GM18909 (cell line): ENCODE measurements at regions not wholly inside any gene's neighbourhood (a gene's known extent, or its start where the extent isn't known, plus 50 kb on each side); places are given as distances from the start of the nearest gene placed in this dataset.

Experiments
- ATAC-seq: cut with Tn5 transposase; IDR thresholded peaks from one replicate; pipeline ENCODE4 v1.9.1; 2021; ENCODE audit warnings: mild to moderate bottlenecking; ENCODE audit not compliant: unreplicated experiment, poor library complexity

- no peak for ATAC-seq
These were observed 127.5 kb upstream of the ZP4 start for GRCh38 chr1:238018214-238018613.

- ATAC-seq = no peak
These were observed 116.1 kb upstream of the ZP4 start for GRCh38 chr1:238006779-238007178.

- ATAC-seq = no peak
These were observed 114.4 kb upstream of the ZP4 start for GRCh38 chr1:238005116-238005515.

GRCh38 chr1:238001818-238002217 is 111.1 kb upstream of the ZP4 start:
- no peak for ATAC-seq

- ATAC-seq = no peak
These were observed 108.8 kb upstream of the ZP4 start for GRCh38 chr1:237999426-238000052.

GRCh38 chr1:237998581-237998980 is 107.9 kb upstream of the ZP4 start:
- ATAC-seq = no peak

DNA sequence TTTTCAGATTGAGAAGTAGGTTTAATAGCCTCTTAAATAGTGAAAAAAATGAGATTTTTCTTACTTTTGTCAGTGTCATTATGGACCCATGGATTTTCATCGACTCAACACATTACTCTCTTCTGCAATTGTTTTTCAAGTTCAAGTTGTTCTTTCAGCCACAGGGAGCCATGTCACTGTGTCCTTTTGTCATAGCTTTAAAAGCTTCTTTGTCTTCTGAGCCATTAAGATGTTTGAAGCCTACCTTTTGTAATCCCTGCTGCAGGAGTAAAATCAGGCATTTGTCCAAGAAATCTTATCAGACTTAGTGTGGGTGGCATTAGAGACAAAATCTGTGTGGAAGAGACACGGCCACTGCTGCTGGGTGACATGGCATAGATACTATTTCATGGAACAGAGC is 92.8 kb upstream of the ZP4 start:
- no peak for ATAC-seq

- ATAC-seq = no peak
These were observed 90.5 kb upstream of the ZP4 start for GRCh38 chr1:237981223-237981622.

DNA sequence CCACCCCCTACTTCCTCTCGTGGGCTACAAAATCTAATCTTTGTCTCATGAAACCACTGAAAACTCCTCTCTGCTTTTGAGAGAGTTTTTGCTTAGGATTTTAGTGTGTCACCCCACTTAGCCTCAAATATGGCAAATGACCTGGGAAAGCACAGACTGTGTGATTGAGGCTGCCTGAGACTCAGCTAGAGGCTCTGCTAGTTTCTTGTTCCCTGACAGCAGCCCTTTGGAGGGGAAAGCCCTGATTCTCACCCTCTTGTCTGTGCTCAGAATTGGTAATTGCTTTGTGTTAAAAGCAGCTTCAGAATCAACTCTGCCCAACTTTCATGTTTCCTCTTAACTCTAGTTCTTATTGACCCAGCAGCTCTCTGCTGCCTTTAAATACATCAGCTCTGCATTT is 85.6 kb upstream of the ZP4 start:
- no peak for ATAC-seq

GRCh38 chr1:237975903-237976302 is 85.2 kb upstream of the ZP4 start:
- ATAC-seq = no peak

DNA sequence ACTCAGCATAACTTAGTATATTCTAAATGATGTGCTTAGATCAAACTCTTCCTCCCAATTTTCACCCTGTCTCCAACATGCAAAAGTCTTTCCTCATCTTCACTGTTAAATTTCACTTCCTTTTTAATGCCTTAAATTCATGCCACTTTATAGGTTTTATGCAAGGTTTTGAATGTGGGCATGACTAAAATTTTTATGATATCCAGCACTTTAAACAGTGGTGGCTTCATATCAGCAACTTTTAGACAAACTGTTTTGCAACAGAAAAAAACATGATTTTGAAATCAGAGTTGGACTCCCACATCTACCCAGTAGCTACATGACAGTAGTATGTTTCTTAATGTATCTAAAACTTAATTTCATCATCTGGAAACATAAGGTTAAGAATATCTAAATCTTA is 84.7 kb upstream of the ZP4 start:
- no peak for ATAC-seq

DNA sequence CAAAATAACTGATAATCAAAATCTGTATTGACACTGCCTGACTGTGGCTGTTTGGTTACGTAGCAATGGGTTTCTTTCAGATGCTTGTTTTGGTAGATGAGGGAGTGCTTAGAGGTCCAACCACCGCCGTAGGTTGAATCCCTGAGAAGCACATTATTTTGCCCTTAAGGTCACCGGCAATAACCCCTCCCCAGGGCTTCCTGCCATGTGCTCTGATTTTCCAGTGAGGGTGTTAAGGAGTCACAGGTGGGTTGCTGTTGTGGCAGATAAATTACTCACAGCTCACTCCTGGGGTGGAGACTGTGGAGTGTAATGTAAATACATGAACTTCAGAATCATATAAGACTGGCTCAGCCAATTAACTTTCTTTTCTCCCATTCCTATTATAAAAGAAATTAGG is 81.5 kb upstream of the ZP4 start:
- no peak for ATAC-seq

- no peak for ATAC-seq
These were observed 72.3 kb upstream of the ZP4 start for GRCh38 chr1:237962985-237963384.

DNA sequence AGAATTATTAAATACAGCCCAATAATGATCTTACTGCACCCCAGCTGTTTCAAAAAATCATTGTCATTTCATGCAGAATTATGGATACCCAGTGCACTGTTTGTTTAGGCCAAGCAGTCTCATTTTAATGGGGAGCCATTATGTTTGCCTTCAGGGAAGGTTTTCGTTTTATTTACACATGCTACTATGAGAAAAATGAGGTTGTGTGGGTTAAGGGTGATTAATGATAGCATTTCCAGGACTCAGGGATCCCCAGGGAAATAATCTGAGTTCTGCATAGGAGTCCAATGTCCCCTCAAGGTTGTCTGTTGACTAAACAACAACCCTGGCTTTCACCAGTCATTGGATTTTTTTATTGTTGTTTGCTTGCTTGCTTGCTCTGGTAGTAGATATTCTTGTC is 71.0 kb upstream of the ZP4 start:
- no peak for ATAC-seq

GRCh38 chr1:237959838-237960237 is 69.1 kb upstream of the ZP4 start:
- no peak for ATAC-seq

DNA sequence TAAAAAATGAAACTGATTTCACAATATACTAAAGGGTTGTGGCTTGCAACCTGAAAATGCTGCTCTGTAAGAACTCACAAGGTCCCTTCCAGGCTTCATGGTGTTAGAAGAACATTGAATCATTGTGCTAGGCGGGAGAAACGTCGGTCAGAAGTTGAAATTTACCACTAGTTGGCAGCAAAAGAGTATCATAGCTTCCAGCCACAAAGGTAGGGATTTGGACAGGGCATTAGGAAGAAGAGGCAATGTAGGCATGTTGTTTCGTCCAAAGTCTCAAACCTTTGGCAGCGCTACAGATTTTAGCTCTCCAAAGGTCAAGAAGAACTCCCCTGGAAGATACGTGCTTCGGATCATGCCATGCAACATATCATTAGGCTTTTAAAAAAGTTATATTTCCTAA is 62.5 kb upstream of the ZP4 start:
- ATAC-seq = no peak
